Activated T-cell treated with anti-CD3 and anti-CD28 coated beads, Interleukin-2, amount 50 U/mL, for 4 hours (primary cell): ENCODE measurements at regions not wholly inside any gene's neighbourhood (a gene's known extent, or its start where the extent isn't known, plus 50 kb on each side); places are given as distances from the start of the nearest gene placed in this dataset.
"Not testable (repeated sequence)": the region's sequence is repeated elsewhere in the genome, so short reads cannot be mapped to it uniquely, and the experiment has no call there.

Experiments
- ATAC-seq, 2 donors: fragments of 200-7000 bp; cut with Tn5 transposase; one replicate each; pipeline ENCODE4 v1.10.0; 2021
- DNase-seq: peaks from one replicate; pipeline ENCODE4 v3.0.0-alpha.2; 2020
- H3K27me3 Mint-ChIP-seq: one replicate; pipeline ENCODE4 v1.8.0; 2021; ENCODE audit warnings: low read depth, mixed read lengths
- H3K36me3 Mint-ChIP-seq: one replicate; pipeline ENCODE4 v1.8.0; 2022; ENCODE audit warnings: mixed read lengths; ENCODE audit not compliant: insufficient read depth
- H3K4me1 Mint-ChIP-seq: one replicate; pipeline ENCODE4 v1.8.0; 2021; ENCODE audit warnings: low read depth, mixed read lengths
- H3K4me3 Mint-ChIP-seq: one replicate; pipeline ENCODE4 v1.8.0; 2021; ENCODE audit warnings: mild to moderate bottlenecking, moderate library complexity, mixed read lengths
- H3K9me3 Mint-ChIP-seq: one replicate; pipeline ENCODE4 v1.8.0; 2021; ENCODE audit warnings: mixed read lengths

DNA sequence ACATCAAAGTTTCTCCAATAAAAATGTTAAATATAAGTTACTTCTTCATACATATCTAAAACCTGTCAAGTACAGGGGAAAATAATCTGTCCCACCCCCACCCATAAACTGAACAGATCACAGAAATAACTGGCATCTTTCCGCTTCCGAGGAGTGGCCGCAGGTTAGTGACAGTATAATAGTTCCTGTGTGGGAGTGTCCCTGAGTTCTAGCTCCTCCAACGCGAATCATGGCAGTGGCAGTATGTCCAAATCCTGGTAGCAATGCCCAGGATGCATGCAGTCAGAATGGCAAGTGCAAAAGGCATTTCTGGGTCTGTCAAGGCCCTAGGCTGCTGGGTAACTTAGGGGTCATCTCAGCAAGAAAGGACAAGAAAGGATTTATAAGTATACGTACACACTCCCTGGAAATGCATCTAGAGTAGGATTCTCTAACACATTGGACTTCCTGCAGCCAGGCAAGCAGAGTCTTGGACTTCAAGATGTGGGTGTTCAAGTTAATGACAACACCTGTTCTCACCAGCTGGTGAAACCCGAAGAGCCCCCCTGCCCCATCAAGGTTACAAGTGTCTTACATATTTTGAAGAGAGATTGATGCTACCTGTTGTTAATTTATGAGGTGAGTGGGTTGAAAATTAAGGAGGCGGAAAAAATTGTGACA is 94.4 kb upstream of the COL1A2 start:
- H3K4me3 Mint-ChIP-seq: no peak overlapping the region

DNA sequence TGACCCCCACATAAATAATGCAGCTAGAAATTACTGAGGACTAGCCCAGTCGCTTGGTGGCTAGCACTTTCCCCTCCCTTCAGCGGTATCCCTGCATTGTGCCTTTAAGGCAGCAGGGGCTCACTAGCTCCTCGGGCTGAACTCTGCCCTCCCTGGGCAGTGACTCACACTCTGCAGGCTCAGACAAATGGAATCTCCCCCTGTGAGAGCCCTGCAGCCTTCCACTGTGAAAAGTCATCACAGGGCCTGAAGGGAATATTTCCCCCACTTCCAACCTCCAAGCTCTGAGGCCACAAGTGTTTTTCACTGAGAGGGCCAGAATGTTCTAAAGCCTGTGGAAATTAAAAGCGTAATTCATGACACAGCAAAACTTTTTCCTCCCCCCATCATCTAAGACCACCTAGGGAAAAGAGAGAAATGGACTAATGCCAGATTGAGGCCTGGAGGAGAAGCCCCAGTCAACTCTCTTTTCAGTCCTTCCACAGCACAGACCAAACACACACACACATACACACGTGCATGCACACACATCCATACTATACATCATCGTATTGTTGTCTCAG is 93.6 kb upstream of the COL1A2 start:
- peaks cover 4% of the 10 kb centered on the region for H3K27me3 Mint-ChIP-seq
- H3K36me3 Mint-ChIP-seq: no peaks in the 10 kb centered on the region
- H3K4me1 Mint-ChIP-seq: no peaks in the 10 kb centered on the region
- no peak for ATAC-seq
- H3K9me3 Mint-ChIP-seq: no peaks in the 10 kb centered on the region
- no peak for DNase-seq
- H3K4me3 Mint-ChIP-seq: no peak overlapping the region

More for the DNA sequence above, 94.4 kb upstream of the COL1A2 start:
- DNase-seq (no peak), ATAC-seq (no peak)
- Mint-ChIP-seq H3K4me1 (no peaks in the 10 kb centered on the region), H3K9me3 (no peaks in the 10 kb centered on the region), H3K27me3 (peaks cover 4% of the 10 kb centered on the region), H3K36me3 (no peaks in the 10 kb centered on the region)

DNA sequence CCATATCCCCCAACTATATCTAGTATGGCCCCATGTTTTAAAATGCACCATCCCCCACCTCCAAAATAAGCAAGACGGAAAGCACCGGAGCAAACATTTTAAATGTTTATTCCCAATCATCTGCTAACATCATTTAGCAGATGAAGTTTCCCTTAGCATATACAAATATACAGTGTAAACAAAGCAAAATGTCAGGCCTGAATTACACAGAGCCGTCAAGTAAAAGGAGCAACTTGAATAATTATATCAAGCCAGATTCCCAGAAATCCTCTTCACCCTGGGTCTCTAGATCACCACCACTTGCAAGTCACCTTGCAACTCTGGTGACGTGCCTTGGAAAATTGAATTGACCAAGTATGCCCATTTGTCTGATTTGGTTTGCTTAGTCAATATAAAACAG is 91.6 kb upstream of the COL1A2 start:
- no peak for DNase-seq
- ATAC-seq: no peak
- no peaks in the 10 kb centered on the region for H3K4me1 Mint-ChIP-seq
- no peaks in the 10 kb centered on the region for H3K9me3 Mint-ChIP-seq
- H3K36me3 Mint-ChIP-seq: no peaks in the 10 kb centered on the region
- H3K4me3 Mint-ChIP-seq: no peak overlapping the region
- H3K27me3 Mint-ChIP-seq: peaks cover 8% of the 10 kb centered on the region

DNA sequence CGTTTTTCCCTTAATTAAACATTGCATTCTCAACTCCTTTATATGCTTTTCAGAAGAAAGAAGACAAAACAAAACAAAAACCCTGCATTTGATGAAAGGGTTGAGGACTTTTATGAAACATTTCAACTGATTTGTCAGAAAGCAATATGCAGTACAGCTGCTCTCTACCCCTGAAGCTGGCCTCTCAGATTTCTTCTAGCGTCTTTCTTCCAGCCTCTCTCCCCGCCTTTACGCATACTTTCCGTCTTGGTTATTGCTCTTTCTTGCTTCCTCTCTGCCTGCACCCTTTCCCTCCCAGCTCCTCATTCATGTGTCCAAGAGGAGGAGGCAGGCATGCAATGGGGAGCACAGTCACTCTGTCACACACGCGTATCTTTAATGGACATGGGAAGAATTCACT is 91.0 kb upstream of the COL1A2 start:
- Mint-ChIP-seq H3K4me3 (no peak overlapping the region), H3K9me3 (no peaks in the 10 kb centered on the region), H3K4me1 (no peaks in the 10 kb centered on the region), H3K27me3 (peaks cover 8% of the 10 kb centered on the region), H3K36me3 (no peaks in the 10 kb centered on the region)
- DNase-seq (no peak), ATAC-seq (no peak)

DNA sequence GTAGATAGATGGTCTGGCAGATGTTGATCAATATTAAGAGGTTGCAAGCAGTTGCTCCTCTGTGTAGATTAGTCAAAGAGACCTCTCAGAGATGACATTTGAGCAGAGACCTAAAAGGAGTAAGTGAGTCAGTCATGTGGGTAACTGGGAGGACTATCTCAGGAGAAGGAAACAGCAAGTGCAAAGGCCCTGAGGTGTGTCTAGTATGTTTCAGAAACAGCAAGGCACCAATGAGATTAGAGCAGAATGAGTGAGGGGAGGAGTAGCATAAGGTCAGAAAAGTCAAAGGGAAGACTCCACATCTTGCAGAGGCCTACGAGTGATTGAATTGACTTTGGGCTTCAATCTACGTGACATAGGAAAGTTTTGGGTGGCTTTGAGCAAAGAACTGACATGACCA is 89.8 kb upstream of the COL1A2 start:
- ATAC-seq (no peak), DNase-seq (no peak)
- Mint-ChIP-seq H3K4me1 (no peaks in the 10 kb centered on the region), H3K4me3 (no peak overlapping the region), H3K9me3 (peaks cover 5% of the 10 kb centered on the region), H3K36me3 (no peaks in the 10 kb centered on the region), H3K27me3 (peaks cover 7% of the 10 kb centered on the region)

DNA sequence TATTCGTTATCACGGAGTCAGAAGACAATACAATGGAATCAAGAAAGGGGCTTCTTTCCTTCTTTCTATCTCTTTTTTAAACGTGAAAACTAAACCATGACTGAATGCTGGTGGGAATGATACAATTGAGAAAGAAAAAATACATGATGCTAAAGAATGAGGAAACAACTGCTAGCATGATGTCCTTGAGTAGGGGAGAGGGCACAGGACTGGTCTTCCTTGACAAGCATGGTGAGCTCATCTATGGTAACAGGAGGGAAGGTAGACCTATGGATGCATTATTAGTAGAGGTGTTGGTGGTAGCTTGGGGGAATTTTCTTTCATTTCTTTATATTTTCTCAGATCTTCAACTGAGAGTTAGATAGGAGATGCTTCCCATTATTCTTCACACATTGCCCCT is 88.9 kb upstream of the COL1A2 start:
- Mint-ChIP-seq H3K27me3 (peaks cover 9% of the 10 kb centered on the region), H3K4me1 (no peaks in the 10 kb centered on the region), H3K36me3 (no peaks in the 10 kb centered on the region), H3K4me3 (no peak overlapping the region), H3K9me3 (peaks cover 5% of the 10 kb centered on the region)
- DNase-seq: no peak
- no peak for ATAC-seq

DNA sequence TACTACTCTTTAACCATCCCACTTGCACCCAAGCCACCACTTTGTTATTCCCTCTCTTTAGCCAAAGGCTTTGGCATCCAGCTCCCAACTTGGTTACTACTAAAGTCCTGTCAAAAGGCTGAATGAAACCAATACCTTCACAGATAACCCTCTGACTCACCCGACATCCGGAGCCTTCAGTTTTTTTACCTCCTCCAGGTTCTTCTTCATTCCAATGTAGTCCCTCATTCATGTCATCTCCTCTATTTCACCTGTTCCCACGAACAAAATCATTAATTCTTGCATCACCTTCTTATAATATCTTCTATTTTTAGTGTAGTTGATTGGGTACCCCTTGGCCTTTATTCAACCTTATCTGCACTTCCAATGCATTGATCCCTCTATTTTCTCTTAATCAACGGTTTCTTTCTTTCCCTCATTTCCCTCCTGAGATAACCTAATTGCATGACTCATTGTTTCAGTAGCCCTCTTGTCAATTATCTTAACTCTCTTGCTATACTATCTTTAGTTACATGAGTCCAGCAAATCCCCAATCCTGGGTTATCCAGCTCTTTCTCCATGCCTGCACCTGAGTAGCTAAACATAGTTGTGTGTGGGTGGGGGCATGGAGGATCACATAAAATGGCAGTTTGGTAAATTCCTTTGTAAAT is 87.2 kb upstream of the COL1A2 start:
- DNase-seq (no peak), ATAC-seq (no peak)
- H3K4me1 Mint-ChIP-seq: no peaks in the 10 kb centered on the region
- peaks cover 5% of the 10 kb centered on the region for H3K9me3 Mint-ChIP-seq
- H3K36me3 Mint-ChIP-seq: peaks cover 2% of the 10 kb centered on the region
- H3K27me3 Mint-ChIP-seq: peaks cover 9% of the 10 kb centered on the region
- no peak overlapping the region for H3K4me3 Mint-ChIP-seq

DNA sequence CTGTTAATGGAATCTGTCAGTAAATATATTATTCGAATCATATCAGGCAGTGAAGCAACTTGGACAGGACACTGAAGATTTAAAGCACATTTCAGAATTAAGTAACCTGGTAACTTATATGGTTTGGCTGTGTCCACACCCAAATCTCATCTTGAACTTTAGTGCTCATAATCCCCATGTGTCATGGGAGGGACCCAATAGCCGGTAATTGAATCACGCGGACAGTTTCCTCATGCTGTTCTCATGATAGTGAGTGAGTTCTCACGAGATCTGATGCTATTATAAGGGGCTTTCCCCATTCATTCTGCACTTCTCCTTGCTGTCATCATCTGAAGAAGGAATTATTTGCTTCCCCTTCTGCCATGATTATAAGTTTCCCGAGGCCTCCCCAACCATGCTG is 83.2 kb upstream of the COL1A2 start:
- Mint-ChIP-seq H3K9me3 (peaks cover 5% of the 10 kb centered on the region), H3K4me3 (no peak overlapping the region), H3K4me1 (no peaks in the 10 kb centered on the region), H3K27me3 (peaks cover 9% of the 10 kb centered on the region), H3K36me3 (peaks cover 2% of the 10 kb centered on the region)
- no peak for ATAC-seq
- no peak for DNase-seq

DNA sequence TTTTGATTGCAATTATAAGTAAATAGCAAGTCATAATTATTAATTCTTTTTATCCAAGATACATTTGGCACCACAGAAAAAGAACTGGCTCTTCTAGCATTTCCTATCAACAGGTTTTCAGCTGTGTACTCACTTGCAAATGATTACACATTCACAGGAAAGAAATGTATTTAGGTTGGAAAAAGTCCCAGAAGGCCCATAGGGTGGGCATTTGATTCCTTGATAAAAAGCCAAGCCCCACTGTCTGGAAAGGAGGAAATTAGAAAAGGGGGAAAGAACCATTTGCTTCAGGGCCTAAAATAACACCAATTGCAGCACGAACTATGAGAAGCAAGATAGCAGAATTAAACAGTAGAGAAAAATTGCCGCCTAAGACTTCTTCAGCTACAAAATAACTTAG is 80.8 kb upstream of the COL1A2 start:
- Mint-ChIP-seq H3K36me3 (peaks cover 2% of the 10 kb centered on the region), H3K27me3 (peaks cover 6% of the 10 kb centered on the region), H3K9me3 (peaks cover 5% of the 10 kb centered on the region), H3K4me1 (no peaks in the 10 kb centered on the region), H3K4me3 (no peak overlapping the region)
- DNase-seq (no peak), ATAC-seq (no peak)

DNA sequence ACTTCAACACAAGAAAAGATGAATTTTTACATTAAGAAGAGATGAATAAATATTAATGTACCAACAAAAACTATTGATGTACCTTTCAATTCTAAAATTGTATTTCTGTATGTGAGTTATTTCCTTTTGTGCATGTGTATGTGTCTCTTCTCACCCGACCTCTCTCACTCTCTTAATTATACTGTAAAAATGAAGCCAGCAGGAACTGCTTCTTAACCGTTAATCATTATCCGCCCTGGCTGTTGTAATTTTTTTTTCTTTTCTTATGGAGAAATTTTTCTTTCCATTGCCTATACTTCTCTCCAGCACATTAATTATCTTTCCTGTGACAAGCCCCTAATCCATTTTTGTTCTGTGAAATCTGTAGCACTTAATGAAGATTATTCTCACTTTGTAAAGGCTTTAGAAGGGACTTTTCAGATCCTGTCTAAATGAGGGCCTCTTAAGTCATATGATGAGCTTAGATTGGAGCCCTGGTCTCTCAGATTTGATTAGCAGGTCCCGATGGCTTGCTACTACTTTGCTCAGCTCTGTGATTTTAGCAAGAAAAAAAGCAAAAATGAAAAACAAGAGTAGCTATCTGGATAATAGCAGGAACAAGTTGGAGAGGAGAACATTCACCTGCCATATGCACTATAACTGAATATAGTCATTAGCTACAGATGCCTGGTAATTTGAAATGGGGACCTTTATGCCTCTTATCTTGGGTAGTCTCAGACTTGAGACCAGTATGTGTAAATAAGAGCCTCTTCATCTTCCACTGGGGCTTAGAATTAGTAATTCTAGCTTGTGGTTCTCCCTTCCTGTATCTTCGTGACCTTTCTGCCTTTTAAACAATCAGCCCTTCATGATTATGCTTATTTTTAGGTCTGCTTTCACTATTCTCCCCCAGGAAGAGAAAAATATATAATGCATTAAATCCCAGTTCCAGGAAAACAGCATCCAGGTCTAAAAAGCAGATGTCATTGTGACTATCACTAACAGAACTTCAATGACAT is 80.0 kb upstream of the COL1A2 start:
- H3K4me3 Mint-ChIP-seq: no peak overlapping the region
- H3K9me3 Mint-ChIP-seq: peaks cover 5% of the 10 kb centered on the region
- no peaks in the 10 kb centered on the region for H3K4me1 Mint-ChIP-seq
- DNase-seq (no peak), ATAC-seq (no peak)
- H3K36me3 Mint-ChIP-seq: peaks cover 2% of the 10 kb centered on the region
- peaks cover 2% of the 10 kb centered on the region for H3K27me3 Mint-ChIP-seq

DNA sequence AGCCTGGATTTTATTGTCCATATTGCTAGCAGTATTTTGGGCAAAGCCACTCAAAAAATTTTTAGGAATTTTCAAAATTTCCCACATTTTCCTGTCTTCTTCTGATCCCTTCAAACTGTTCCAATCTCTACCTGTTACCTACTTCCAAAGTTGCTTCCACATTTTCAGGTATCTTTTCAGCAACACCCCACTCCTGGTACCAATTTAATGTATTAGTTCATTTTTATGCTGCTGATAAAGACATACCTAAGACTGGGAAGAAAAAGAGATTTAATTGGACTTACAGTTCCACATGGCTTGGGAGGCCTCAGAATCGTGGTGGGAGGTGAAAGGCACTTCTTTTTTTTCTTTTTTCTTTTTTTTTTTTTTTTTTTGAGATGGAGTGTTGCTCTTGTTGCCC is 73.6 kb upstream of the COL1A2 start:
- not testable (repeated sequence) for ATAC-seq, H3K36me3 Mint-ChIP-seq, H3K27me3 Mint-ChIP-seq, H3K4me3 Mint-ChIP-seq, DNase-seq, H3K4me1 Mint-ChIP-seq
- peaks cover 13% of the 10 kb centered on the region for H3K9me3 Mint-ChIP-seq

DNA sequence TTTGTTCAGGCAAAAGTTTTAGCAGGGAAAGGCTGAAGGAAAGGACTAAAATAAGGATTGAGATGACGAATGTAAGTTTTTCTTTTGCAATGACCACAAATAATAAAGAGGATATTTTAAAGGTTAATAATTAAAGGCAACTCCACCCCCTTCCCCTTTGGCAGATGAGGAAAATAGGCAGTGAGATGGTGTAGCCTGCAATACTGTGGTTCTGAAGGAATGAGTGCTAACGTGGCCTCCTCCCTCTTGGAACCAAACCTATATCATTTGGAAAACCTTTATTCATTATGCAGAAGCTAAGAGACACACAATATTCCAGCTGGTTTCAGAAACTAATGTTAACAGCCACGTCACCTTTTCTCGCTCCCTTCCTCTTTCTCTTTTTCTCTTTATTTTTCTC is 70.9 kb upstream of the COL1A2 start:
- no peak for DNase-seq
- no peaks in the 10 kb centered on the region for H3K4me1 Mint-ChIP-seq
- H3K27me3 Mint-ChIP-seq: no peaks in the 10 kb centered on the region
- H3K36me3 Mint-ChIP-seq: no peaks in the 10 kb centered on the region
- H3K4me3 Mint-ChIP-seq: no peak overlapping the region
- no peak for ATAC-seq
- H3K9me3 Mint-ChIP-seq: peaks cover 21% of the 10 kb centered on the region

DNA sequence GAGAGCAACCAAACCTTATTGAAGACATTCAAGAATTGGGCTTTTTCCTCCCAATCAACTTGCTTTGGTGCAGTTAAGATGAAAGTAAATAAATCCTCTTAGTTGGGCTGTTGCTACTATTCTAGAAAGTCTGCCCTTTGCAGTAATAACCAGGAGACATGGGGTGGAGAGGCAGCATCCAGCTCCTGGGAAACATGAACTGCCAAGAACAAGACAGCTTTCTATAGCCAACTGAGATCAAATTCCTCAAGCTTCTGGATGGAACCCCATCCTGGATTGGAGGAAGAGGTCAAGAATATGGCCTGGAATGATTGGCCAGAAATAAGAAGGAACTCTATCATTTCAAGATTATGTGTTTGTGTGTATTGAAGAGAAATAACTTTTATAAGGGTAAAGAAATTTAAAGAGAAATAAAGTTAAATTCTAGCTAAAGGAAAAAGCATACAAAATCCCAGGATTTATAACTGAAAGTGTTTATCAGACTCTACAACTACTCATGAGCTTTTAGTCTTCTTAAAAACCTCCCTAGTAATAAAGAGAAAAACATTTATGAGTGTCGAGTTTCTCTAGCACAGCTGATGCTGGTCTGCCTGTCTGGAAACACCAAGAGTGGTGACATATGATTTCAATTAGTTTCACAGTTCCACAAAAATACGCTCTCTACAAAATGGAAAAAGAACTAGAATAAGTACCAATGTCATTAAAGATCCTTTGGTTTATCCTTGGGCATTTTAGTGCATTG is 70.1 kb upstream of the COL1A2 start:
- Mint-ChIP-seq H3K27me3 (no peaks in the 10 kb centered on the region), H3K36me3 (no peaks in the 10 kb centered on the region), H3K4me3 (no peak overlapping the region), H3K9me3 (peaks cover 19% of the 10 kb centered on the region), H3K4me1 (no peaks in the 10 kb centered on the region)
- ATAC-seq (no peak), DNase-seq (no peak)

DNA sequence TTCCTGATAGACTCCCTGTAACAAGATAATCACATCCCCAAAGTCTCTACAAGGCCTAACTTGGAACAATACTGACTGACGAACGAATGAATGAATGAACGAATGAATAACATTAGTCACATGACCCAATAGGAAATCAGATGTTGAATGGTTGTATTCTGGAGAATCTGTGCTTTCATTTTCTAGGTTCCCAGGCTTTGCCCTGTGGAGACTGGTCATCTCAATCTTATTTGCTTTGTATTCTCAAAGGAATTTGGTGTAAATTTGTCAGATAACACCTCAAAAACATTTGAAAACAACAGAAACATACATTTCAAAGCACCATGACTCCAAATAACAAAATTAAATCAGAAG is 69.6 kb upstream of the COL1A2 start:
- peaks cover 19% of the 10 kb centered on the region for H3K9me3 Mint-ChIP-seq
- H3K4me3 Mint-ChIP-seq: no peak overlapping the region
- no peak for ATAC-seq
- no peaks in the 10 kb centered on the region for H3K27me3 Mint-ChIP-seq
- H3K4me1 Mint-ChIP-seq: no peaks in the 10 kb centered on the region
- H3K36me3 Mint-ChIP-seq: no peaks in the 10 kb centered on the region
- no peak for DNase-seq
